HEK293 (cell line): ENCODE measurements at regions not wholly inside any gene's neighbourhood (a gene's known extent, or its start where the extent isn't known, plus 50 kb on each side); places are given as distances from the start of the nearest gene placed in this dataset.

Source experiments
- CTCF ChIA-PET: fragments of 350-600 bp; formaldehyde crosslinking; extraction: SDS; loops from one replicate; lab custom pipeline; 2021; ENCODE audit warnings: antibody characterized with exemption; lab: Yijun Ruan, JAX
- POLR2A ChIA-PET: fragments of 300-600 bp; formaldehyde crosslinking; extraction: SDS; loops from one replicate; lab custom pipeline; 2020; ENCODE audit warnings: antibody characterized with exemption, inconsistent platforms; lab: Yijun Ruan, JAX
- H3K27ac ChIP-seq: fragments of 200-500 bp; sonication (Bioruptor generic); 2 replicates; pipeline ENCODE4 v1.5.1; 2014; ENCODE audit warnings: low read depth, low read length, control low read depth, inconsistent platforms; ENCODE audit errors: extremely low read depth
- H3K36me3 ChIP-seq, 2 experiments: fragments of 200-500 bp in 1 of 2; sonication (Bioruptor generic) in 1 of 2; 1 replicate in 1 of 2; 2 replicates in 1 of 2; pipeline ENCODE4 v1.5.1; 2014 to 2017; ENCODE audit warnings: inconsistent platforms in 2 of 2, low read length in 2 of 2; ENCODE audit not compliant: control insufficient read depth in 2 of 2, insufficient read depth in 1 of 2
- H3K4me1 ChIP-seq: fragments of 200-500 bp; sonication (Bioruptor generic); 2 replicates; pipeline ENCODE4 v1.5.1; 2014; ENCODE audit warnings: mild to moderate bottlenecking, low read length, inconsistent platforms; ENCODE audit not compliant: control insufficient read depth, insufficient read depth
- H3K4me3 ChIP-seq: 2 replicates; pipeline ENCODE4 v1.5.1; 2011; ENCODE audit warnings: low read depth, mild to moderate bottlenecking, control low read depth, low read length, moderate library complexity
- H3K9me3 ChIP-seq: fragments of 200-500 bp; sonication (Bioruptor generic); 2 replicates; pipeline ENCODE4 v1.5.1; 2014; ENCODE audit warnings: low read depth, low read length, inconsistent platforms; ENCODE audit not compliant: control insufficient read depth, insufficient read depth
- EGR2 ChIP-seq: fragments of 450-650 bp; formaldehyde crosslinking; IDR thresholded peaks from 2 replicates; pipeline ENCODE4 v1.5.1; 2016; ENCODE audit warnings: low read depth, missing biosample characterization, missing genetic modification characterization
- FEZF1 ChIP-seq: fragments of 450-650 bp; formaldehyde crosslinking; IDR thresholded peaks from 2 replicates; pipeline ENCODE4 v1.5.1; 2016; ENCODE audit warnings: missing biosample characterization, missing genetic modification characterization
- GLI2 ChIP-seq: fragments of 450-650 bp; formaldehyde crosslinking; IDR thresholded peaks from 2 replicates; pipeline ENCODE4; 2017; ENCODE audit warnings: missing biosample characterization, missing genetic modification characterization, low read depth, borderline replicate concordance
- GLIS2 ChIP-seq: fragments of 450-650 bp; formaldehyde crosslinking; IDR thresholded peaks from 2 replicates; pipeline ENCODE4 v1.5.1; 2016; ENCODE audit warnings: missing biosample characterization, missing genetic modification characterization
- INSM2 ChIP-seq: fragments of 450-650 bp; formaldehyde crosslinking; IDR thresholded peaks from 2 replicates; pipeline ENCODE4 v1.5.1; 2016; ENCODE audit warnings: missing biosample characterization, missing genetic modification characterization
- MEIS1 ChIP-seq: sonication (generic); formaldehyde crosslinking; IDR thresholded peaks from 2 replicates; pipeline ENCODE4 v1.8.1; 2022; ENCODE audit warnings: missing genetic modification reagents, mild to moderate bottlenecking, borderline replicate concordance
- SALL2 ChIP-seq: fragments of 450-650 bp; formaldehyde crosslinking; IDR thresholded peaks from 2 replicates; pipeline ENCODE4 v1.5.0; 2017; ENCODE audit warnings: missing biosample characterization, mild to moderate bottlenecking, missing genetic modification characterization, borderline replicate concordance
- TRIM28 ChIP-seq: IDR thresholded peaks from 2 replicates; pipeline ENCODE4 v1.6.1; 2011; ENCODE audit warnings: low read length, control low read depth, borderline replicate concordance
- WT1 ChIP-seq: fragments of 450-650 bp; formaldehyde crosslinking; IDR thresholded peaks from 2 replicates; pipeline ENCODE4 v1.5.1; 2016; ENCODE audit warnings: missing biosample characterization, missing genetic modification characterization
- ZBTB6 ChIP-seq: fragments of 450-650 bp; formaldehyde crosslinking; IDR thresholded peaks from 2 replicates; pipeline ENCODE4 v1.5.1; 2017; ENCODE audit warnings: missing biosample characterization, missing genetic modification characterization
- ZNF10 ChIP-seq: fragments of 450-650 bp; formaldehyde crosslinking; IDR thresholded peaks from 2 replicates; pipeline ENCODE4 v1.5.1; 2017; ENCODE audit warnings: missing biosample characterization, missing genetic modification characterization
- ZNF146 ChIP-seq: fragments of 450-650 bp; formaldehyde crosslinking; IDR thresholded peaks from 2 replicates; pipeline ENCODE4 v1.5.1; 2016; ENCODE audit warnings: missing biosample characterization, missing genetic modification characterization
- ZNF174 ChIP-seq: fragments of 450-650 bp; formaldehyde crosslinking; IDR thresholded peaks from 2 replicates; pipeline ENCODE4 v1.5.0; 2017; ENCODE audit warnings: missing biosample characterization, mild to moderate bottlenecking, missing genetic modification characterization
- ZNF221 ChIP-seq: fragments of 450-650 bp; formaldehyde crosslinking; IDR thresholded peaks from 2 replicates; pipeline ENCODE4 v1.5.1; 2017; ENCODE audit warnings: missing biosample characterization, missing genetic modification characterization, borderline replicate concordance
- ZNF23 ChIP-seq: fragments of 450-650 bp; formaldehyde crosslinking; IDR thresholded peaks from 2 replicates; pipeline ENCODE4 v1.5.1; 2016; ENCODE audit warnings: missing biosample characterization, missing genetic modification characterization, borderline replicate concordance
- ZNF239 ChIP-seq: fragments of 450-650 bp; formaldehyde crosslinking; IDR thresholded peaks from 2 replicates; pipeline ENCODE4 v1.5.1; 2016; ENCODE audit warnings: missing biosample characterization, missing genetic modification characterization
- ZNF341 ChIP-seq: fragments of 450-650 bp; formaldehyde crosslinking; IDR thresholded peaks from 2 replicates; pipeline ENCODE4; 2016; ENCODE audit warnings: low read depth, missing biosample characterization, missing genetic modification characterization
- ZNF549 ChIP-seq: fragments of 450-650 bp; IDR thresholded peaks from 2 replicates; pipeline ENCODE4 v1.5.1; 2018; ENCODE audit warnings: missing biosample characterization, missing genetic modification characterization, mild to moderate bottlenecking, inconsistent platforms, moderate library complexity
- ZNF561 ChIP-seq: fragments of 450-650 bp; IDR thresholded peaks from 2 replicates; pipeline ENCODE4 v1.5.1; 2018; ENCODE audit warnings: missing biosample characterization, missing genetic modification characterization, borderline replicate concordance
- ZNF571 ChIP-seq: fragments of 450-650 bp; formaldehyde crosslinking; IDR thresholded peaks from 2 replicates; pipeline ENCODE4 v1.5.0; 2017; ENCODE audit warnings: missing biosample characterization, missing genetic modification characterization
- ZNF580 ChIP-seq: fragments of 450-650 bp; formaldehyde crosslinking; IDR thresholded peaks from 2 replicates; pipeline ENCODE4 v1.5.1; 2016; ENCODE audit warnings: missing biosample characterization, missing genetic modification characterization
- ZNF624 ChIP-seq: fragments of 450-650 bp; formaldehyde crosslinking; IDR thresholded peaks from 2 replicates; pipeline ENCODE4 v1.5.1; 2017; ENCODE audit warnings: missing biosample characterization, missing genetic modification characterization
- ZNF626 ChIP-seq: fragments of 450-650 bp; sonication (Bioruptor Pico); formaldehyde crosslinking; IDR thresholded peaks from 2 replicates; pipeline ENCODE4 v1.5.1; 2018; ENCODE audit warnings: missing biosample characterization, missing genetic modification characterization, inconsistent platforms
- ZNF664 ChIP-seq: fragments of 450-650 bp; formaldehyde crosslinking; IDR thresholded peaks from 2 replicates; pipeline ENCODE4 v1.5.1; 2016; ENCODE audit warnings: missing biosample characterization, missing genetic modification characterization
- ZNF791 ChIP-seq: fragments of 450-650 bp; formaldehyde crosslinking; IDR thresholded peaks from 2 replicates; pipeline ENCODE4 v1.5.1; 2016; ENCODE audit warnings: missing biosample characterization, missing genetic modification characterization
- ZSCAN30 ChIP-seq: fragments of 450-650 bp; IDR thresholded peaks from 2 replicates; pipeline ENCODE4 v1.5.1; 2018; ENCODE audit warnings: missing biosample characterization, mild to moderate bottlenecking, missing genetic modification characterization, moderate library complexity
- ZXDB ChIP-seq: fragments of 450-650 bp; formaldehyde crosslinking; IDR thresholded peaks from 2 replicates; pipeline ENCODE4 v1.5.1; 2016; ENCODE audit warnings: missing biosample characterization, missing genetic modification characterization
- TF ChIP-seq, protein P1 (sequence below): fragments of 450-650 bp; formaldehyde crosslinking; IDR thresholded peaks from 2 replicates; pipeline ENCODE4 v1.5.1; 2017; ENCODE audit warnings: missing biosample characterization, missing genetic modification characterization

DNA sequence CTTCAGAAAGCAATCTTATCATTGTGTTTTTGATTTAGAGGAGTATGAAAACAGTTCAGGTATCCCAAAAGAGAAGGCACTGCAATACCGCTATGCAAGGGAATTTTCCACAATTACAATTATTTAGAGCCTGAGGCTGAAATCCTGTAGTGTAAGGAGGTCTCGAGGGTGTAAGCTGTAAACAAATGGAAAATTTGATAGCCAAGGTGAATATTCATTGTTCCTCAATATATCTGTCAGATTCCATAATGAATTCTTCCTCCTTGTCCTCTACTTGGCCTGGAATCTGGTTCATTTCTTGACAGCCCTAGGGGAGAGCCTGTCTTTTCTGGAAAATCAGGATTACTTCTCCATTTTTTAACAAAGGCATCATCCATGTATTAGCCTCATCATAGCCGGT is 63.1 kb upstream of the SMARCA2 start (continued):
- no peak for TF ChIP-seq ZNF23 (tag by site-specific recombination)

DNA sequence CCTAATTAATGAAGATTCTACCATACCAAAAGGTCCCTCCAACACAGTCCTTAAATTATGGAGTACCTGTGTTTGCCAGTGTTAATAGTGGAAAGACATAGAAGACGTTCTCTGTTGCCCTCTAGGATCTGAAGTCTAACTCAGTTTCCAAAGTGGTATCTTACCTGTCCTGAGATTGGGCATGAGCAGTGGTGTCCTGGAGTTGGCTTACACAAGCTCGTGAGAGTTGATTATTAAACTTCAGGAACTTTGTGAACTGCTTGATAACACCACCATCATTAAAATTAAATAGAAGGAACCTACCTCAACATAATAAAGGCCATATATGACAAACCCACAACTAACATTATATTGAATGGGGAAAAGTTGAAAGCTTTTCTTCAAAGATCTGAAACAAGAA is 60.9 kb upstream of the SMARCA2 start:
- CTCF ChIA-PET: interaction anchor here (2.7 kb wide), 1 partner anchor 14 kb away, joined by 6 read pairs; no protein-coding TSS in a partner anchor
- POLR2A ChIA-PET: no interaction called here
- Histone ChIP-seq H3K36me3 (no peaks in the 10 kb centered on the region), H3K9me3 (no peaks in the 10 kb centered on the region), H3K27ac (no peak overlapping the region), H3K4me3 (no peak overlapping the region), H3K4me1 (no peaks in the 10 kb centered on the region)
- TF ChIP-seq ZNF239 (tag by site-specific recombination) (no peak), ZNF561 (tag by site-specific recombination) (no peak), ZNF10 (tag by site-specific recombination) (no peak), ZSCAN30 (tag by site-specific recombination) (no peak), ZNF791 (tag by site-specific recombination) (no peak), ZNF221 (no peak), ZNF664 (tag by site-specific recombination) (no peak), EGR2 (no peak), SALL2 (no peak), GLI2 (tag by site-specific recombination) (no peak), TRIM28 (no peak), ZNF174 (no peak), MEIS1 (no peak), WT1 (no peak)

DNA sequence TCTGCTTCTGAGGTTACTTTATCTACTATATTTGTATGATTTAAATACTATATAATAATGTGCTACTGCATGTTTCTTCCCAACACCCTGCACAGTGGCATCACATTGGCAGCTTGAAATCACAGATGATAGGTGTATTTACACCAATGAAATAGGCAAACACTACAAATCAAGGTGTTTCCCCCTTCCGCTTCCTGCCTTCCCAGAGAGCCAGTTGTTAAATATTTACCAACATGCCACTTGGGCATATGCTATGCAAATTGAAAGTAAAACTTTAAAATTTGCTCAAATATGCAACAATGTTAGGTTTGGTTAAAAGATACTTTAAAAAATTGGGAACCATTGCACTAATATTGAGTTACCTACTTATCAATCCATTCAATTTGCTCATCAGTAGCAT is 58.2 kb upstream of the SMARCA2 start:
- TF ChIP-seq ZNF571 (tag by site-specific recombination): no peak
- TF ChIP-seq INSM2: no peak
- no peak for TF ChIP-seq GLIS2 (tag by site-specific recombination)
- TF ChIP-seq MEIS1: no peak
- no peak for TF ChIP-seq ZNF580 (tag by site-specific recombination)
- no peak for TF ChIP-seq ZNF626 (tag by site-specific recombination)
- TF ChIP-seq, protein P1, sequence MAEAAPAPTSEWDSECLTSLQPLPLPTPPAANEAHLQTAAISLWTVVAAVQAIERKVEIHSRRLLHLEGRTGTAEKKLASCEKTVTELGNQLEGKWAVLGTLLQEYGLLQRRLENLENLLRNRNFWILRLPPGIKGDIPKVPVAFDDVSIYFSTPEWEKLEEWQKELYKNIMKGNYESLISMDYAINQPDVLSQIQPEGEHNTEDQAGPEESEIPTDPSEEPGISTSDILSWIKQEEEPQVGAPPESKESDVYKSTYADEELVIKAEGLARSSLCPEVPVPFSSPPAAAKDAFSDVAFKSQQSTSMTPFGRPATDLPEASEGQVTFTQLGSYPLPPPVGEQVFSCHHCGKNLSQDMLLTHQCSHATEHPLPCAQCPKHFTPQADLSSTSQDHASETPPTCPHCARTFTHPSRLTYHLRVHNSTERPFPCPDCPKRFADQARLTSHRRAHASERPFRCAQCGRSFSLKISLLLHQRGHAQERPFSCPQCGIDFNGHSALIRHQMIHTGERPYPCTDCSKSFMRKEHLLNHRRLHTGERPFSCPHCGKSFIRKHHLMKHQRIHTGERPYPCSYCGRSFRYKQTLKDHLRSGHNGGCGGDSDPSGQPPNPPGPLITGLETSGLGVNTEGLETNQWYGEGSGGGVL (tag by site-specific recombination): no peak
- TF ChIP-seq ZNF146 (tag by site-specific recombination): no peak
- no peak for TF ChIP-seq ZNF341 (tag by site-specific recombination)
- TF ChIP-seq ZNF549 (tag by site-specific recombination): no peak
- TF ChIP-seq ZXDB (tag by site-specific recombination): no peak
- no peak for TF ChIP-seq ZNF624 (tag by site-specific recombination)
- TF ChIP-seq FEZF1 (tag by site-specific recombination): no peak
- TF ChIP-seq ZBTB6 (tag by site-specific recombination): no peak
- TF ChIP-seq, all 188 proteins: peak for 0
- no peaks in the 10 kb centered on the region for H3K4me1 ChIP-seq
- ChIA-PET CTCF (no interaction called here), POLR2A (no interaction called here)
- H3K36me3 ChIP-seq: no peaks in the 10 kb centered on the region
- H3K27ac ChIP-seq: no peak overlapping the region
- H3K9me3 ChIP-seq: no peaks in the 10 kb centered on the region
- H3K4me3 ChIP-seq: no peak overlapping the region
